HG03095 (cell line): ENCODE measurements at regions not wholly inside any gene's neighbourhood (a gene's known extent, or its start where the extent isn't known, plus 50 kb on each side); places are given as distances from the start of the nearest gene placed in this dataset.
"Not testable (repeated sequence)": the region's sequence is repeated elsewhere in the genome, so short reads cannot be mapped to it uniquely, and the experiment has no call there.

Experiments used
- ATAC-seq: cut with Tn5 transposase; IDR thresholded peaks from one replicate; pipeline ENCODE4 v1.9.1; 2021; ENCODE audit warnings: moderate library complexity; ENCODE audit not compliant: unreplicated experiment

DNA sequence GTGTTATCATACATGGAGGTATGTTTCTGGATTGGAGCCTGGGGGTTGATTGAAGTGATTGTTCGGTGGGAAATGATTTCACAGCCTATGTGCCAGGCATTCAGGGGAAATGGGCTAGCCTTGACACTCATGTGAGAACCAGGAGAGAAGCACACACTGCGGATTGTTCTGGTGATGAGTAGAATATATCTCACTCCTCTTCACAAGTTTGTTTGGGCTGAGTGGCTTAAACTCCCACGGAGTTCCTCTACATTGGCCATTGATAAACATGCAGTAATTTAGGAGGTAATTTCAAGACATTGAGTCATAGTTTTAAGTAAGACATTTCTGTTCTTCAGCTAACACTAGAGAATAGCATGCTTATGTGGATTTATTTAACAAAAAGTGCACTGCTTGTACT lies 498.9 kb upstream of the NETO1 start:
- no peak for ATAC-seq

DNA sequence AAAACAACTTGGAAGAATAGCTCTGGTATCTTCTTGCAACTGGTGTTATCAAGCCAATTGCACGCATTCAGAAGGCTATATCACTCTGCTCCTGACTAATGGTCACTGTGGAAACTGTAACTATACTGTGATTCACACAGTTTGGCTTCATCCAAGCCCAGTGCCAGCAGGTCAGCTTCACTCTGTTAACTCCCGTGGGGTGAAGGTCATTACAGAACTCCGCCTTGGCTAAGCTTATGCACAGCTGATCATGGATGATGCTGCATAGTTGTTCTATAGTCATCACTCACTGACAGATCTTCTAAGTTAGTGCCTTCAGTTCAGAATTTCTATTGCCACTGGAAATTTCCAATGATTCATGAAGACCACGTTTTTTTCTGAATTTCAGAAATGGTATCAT lies 497.2 kb upstream of the NETO1 start:
- ATAC-seq = no peak

- no peak for ATAC-seq
Observed at GRCh38 chr18:73355121-73355520, 487.3 kb upstream of the NETO1 start.

DNA sequence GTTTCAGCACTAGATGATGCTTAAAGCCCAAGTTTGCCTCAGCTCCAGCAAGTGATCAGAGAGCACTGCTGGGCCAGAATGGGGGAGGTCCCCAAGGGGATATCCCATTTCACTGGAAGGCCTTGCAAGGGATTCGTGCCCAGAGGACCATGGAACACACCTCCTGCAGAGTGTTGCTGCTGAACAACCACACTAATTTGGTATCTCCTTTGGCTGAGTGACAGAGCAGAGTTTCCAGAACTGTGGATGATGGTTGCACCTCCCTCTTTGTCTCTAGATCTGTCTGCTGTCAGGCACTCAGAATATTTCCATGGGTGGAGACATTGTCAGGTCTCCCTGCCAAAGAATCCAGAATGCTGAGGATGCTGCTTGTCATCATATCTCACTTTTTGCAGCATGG lies 484.8 kb upstream of the NETO1 start:
- no peak for ATAC-seq

DNA sequence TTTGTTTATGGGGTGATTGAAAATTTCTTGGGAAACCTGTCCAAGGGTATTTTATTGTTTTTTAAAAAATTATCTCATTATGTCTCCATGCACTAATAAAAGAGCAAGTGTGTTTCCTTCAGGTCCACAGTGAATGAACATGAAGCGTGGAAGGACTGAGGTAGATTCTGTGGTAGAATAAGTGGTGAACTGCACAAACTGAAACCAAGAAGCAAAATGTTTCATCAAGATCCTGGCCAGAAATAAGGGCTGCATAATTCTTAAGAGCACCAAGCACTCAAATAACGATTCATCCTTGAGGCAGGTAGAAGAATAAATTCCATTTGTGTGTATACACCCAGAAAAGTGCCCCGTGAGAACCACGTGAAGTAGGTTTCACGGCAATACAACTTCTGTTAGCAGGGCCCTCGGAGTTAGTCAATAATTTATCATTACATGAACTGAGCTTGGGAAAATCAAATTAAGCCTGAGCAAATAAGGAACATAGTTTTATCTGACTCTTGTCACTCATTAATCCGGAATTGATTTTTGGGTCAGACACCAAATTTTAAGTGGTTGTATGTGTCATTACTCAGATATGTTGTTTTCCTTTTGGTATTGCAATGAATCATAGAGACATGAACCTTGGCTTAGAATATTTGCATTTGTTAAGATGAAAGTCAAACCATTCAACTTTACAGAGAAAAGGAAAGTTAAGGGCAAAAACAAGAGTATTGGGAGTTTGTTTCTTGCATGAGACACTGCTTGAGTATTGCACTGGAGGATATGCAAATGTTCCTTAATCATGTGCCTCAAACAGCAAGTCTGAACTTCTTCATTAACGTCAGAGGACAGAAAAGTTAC lies 472.6 kb upstream of the NETO1 start:
- ATAC-seq = no peak

DNA sequence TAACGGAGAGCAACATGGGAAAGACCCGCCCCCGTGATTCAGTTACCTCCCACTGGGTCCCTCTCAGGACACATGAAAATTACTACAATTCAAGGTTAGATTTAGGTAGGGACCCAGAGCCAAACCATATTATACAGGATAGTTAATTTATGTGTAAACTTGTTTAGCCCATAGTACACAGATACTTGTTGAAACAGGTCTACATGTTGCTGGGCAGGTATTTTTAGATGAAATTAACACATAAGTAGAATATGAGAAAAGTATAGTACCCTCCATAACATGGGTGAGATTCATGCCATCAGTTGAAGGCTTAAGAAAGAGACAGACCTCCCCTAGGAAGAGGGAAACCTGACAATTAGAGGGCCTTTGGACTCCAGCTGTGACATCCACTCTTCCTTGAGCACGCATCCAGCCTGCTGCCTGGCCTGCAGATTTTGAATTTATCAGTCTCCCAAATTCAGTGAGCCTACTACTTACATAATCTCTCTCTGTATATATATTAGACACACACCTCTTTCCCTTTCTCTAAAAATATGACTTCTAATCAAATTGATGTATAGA lies 463.5 kb upstream of the NETO1 start:
- ATAC-seq = no peak

- ATAC-seq = not testable (repeated sequence)
Observed at GRCh38 chr18:73330106-73330505, 462.3 kb upstream of the NETO1 start.

GRCh38 chr18:73324187-73324831 lies 456.5 kb upstream of the NETO1 start:
- not testable (repeated sequence) for ATAC-seq

DNA sequence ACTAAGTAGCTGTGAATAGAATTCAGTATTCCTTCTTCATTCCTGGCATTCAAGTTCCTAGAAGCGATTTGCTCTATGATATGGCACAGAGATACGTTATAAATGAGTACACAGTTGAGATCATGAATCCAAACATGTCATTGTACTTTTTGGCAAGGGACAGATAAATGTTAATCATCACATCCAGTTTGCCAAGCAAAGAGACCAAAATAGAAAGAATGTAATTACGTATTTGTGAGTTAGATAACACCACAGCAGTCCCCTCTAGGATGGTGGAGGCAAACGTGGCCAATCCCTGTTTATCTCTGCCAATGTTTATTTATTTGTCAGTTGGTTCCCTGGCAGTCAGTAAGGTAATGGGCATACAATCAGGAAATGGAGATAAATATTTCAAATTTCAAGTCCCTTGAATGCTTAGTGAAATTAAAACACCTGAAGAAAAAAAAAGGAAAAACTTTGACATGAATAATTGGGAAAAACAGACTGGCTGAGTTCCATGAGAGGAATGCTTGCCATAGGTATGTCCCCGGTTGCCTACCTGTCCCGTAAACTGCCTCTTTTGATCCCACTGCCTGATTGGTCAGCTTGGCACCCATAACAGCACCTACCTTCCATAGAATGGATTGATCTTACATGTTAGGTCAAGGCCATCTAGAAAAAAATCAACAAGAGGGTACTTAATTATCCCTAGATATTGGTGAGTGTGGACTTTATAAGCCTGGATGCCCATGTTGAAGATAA lies 451.1 kb upstream of the NETO1 start:
- no peak for ATAC-seq

GRCh38 chr18:73316513-73316912 lies 448.7 kb upstream of the NETO1 start:
- no peak for ATAC-seq

DNA sequence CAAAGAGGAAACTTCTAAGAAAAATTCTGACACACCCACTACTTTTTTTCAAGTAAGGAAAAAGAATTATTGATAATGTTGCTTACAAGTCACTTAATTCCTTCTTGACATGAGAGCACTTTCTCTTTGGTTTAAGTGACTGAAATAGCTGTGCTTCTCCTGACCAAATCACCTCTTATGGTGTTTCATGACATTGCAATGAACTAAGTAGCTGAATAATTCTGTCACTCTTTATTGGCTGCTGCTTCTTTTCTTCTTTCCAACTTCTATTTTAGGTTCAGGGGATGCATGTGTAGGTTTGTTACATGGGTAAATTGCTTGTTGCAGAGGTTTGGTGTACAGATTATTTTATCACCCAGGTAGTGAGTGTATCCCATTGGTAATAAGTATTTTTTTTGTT lies 447.6 kb upstream of the NETO1 start:
- no peak for ATAC-seq

DNA sequence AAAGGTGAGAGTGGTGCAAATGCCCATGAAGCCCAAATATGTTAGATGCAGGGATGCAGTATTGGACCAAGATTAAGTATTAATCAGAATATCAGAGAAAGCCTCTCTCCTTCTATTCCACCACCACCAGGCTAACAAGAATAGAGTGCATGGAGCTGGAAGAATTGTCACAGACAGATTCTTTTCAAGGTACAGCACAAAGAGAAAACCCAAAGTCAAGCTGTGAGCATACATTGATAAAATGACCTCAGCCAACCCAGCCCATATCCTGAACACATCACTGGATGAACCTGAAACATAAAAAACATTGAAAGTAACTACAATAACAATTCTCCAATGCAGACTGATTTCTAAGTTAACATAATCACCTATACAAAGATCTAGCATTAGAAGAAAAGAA lies 445.7 kb upstream of the NETO1 start:
- no peak for ATAC-seq

- ATAC-seq = no peak
Observed at GRCh38 chr18:73296686-73297085, 428.9 kb upstream of the NETO1 start.

- no peak for ATAC-seq
Observed at GRCh38 chr18:73292156-73292555, 424.4 kb upstream of the NETO1 start.

GRCh38 chr18:73288813-73289212 lies 421.0 kb upstream of the NETO1 start:
- no peak for ATAC-seq

DNA sequence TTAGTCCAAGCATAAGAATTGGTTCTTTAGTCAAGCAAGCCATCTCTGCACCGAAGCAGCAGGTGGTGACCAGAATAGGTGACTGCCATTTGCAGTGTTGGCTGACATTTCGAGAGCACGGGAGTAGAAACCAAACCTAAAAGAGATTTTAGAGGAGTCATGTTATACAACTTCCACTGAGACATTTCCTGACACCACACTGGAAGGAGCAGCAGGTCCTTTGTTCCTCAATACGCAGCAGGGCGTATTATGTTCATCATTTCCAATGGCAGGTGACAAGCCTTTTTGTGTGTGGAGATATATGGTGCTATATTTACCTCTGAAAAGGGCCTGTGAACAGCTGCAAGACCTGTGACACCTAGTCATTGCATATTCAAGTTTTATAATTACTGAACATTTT lies 418.8 kb upstream of the NETO1 start:
- no peak for ATAC-seq

DNA sequence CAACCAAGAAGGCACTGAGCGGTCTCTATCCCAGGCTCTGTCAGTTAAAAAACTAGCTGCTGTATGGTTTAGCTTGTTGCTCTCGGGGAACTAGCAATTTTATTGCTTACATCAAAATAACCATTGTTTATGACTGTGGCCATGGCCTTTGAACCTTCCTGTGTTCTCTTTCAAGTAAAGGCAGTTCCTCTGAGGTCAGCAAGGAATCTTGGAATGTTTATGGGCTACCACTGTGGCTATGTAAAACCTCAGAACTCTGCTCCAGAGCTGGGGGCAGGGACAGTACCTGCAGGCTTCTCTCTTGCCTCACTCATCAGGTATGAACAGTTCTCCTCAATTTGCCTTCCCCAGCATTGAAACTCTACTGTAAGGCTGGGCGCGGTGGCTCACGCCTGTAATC lies 416.0 kb upstream of the NETO1 start:
- no peak for ATAC-seq

DNA sequence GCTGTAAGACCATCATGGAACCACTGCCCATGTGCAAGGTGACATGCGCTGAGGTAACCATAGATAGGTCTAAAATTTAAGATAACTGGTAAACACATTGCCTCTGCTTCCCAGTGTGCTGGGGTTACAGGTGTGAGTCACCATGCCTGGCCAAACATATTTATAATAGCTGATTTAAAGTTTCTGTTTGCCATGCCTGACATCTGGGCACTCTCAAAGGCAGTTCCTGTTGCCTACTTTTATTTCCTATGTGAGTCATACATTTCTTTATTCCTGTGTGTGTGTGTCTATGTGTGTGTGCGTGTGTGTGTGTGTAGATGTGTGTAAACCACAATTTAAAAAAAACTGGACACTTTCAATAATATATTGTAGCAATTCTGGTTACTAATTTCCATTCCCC lies 415.2 kb upstream of the NETO1 start:
- no peak for ATAC-seq

- no peak for ATAC-seq
Observed at GRCh38 chr18:73279498-73279897, 411.7 kb upstream of the NETO1 start.

- ATAC-seq = no peak
Observed at GRCh38 chr18:73274812-73275621, 407.2 kb upstream of the NETO1 start.
